Peyer's patch (tissue), 4 donors: ENCODE measurements at regions not wholly inside any gene's neighbourhood (a gene's known extent, or its start where the extent isn't known, plus 50 kb on each side); places are given as distances from the start of the nearest gene placed in this dataset.

Experiments used
- POLR2A ChIP-seq, 2 donors: fragments of 450-650 bp; IDR thresholded peaks; one replicate each; pipeline ENCODE4 v1.5.1; 2017; ENCODE audit warnings: antibody characterized with exemption in 2 of 2, mild to moderate bottlenecking in 2 of 2, moderate library complexity in 2 of 2
- TF ChIP-seq, protein P1 (sequence below), 6 experiments: fragments of 450-650 bp in 4 of 6; fragments of 200-600 bp in 2 of 6; sonication (generic) in 1 of 6; IDR thresholded peaks; one replicate each; pipeline ENCODE4 v1.5.1; 2017 to 2019; ENCODE audit warnings: antibody characterized with exemption in 6 of 6, mild to moderate bottlenecking in 3 of 6, moderate library complexity in 1 of 6

GRCh38 chr9:16033921-16034691 lies 481.3 kb downstream of the CCDC171 start:
- TF ChIP-seq, protein P1, sequence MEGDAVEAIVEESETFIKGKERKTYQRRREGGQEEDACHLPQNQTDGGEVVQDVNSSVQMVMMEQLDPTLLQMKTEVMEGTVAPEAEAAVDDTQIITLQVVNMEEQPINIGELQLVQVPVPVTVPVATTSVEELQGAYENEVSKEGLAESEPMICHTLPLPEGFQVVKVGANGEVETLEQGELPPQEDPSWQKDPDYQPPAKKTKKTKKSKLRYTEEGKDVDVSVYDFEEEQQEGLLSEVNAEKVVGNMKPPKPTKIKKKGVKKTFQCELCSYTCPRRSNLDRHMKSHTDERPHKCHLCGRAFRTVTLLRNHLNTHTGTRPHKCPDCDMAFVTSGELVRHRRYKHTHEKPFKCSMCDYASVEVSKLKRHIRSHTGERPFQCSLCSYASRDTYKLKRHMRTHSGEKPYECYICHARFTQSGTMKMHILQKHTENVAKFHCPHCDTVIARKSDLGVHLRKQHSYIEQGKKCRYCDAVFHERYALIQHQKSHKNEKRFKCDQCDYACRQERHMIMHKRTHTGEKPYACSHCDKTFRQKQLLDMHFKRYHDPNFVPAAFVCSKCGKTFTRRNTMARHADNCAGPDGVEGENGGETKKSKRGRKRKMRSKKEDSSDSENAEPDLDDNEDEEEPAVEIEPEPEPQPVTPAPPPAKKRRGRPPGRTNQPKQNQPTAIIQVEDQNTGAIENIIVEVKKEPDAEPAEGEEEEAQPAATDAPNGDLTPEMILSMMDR (IDR thresholded peaks at IDR 0.05): no peak
- TF ChIP-seq POLR2A (IDR thresholded peaks at IDR 0.05): no peak
